Glutamatergic neuron (in vitro differentiated cells): ENCODE measurements at regions not wholly inside any gene's neighbourhood (a gene's known extent, or its start where the extent isn't known, plus 50 kb on each side); places are given as distances from the start of the nearest gene placed in this dataset.
"Not testable (repeated sequence)": the region's sequence is repeated elsewhere in the genome, so short reads cannot be mapped to it uniquely, and the experiment has no call there.

Source experiments
- DNase-seq: peaks from one replicate; pipeline ENCODE4 v3.0.0; 2022
- H3K27ac Mint-ChIP-seq: one replicate; pipeline ENCODE4 v1.8.0; 2020; ENCODE audit warnings: mild to moderate bottlenecking, mixed read lengths, inconsistent platforms; ENCODE audit not compliant: unreplicated experiment
- H3K27me3 Mint-ChIP-seq: one replicate; pipeline ENCODE4 v1.8.0; 2020; ENCODE audit warnings: mild to moderate bottlenecking, moderate library complexity, mixed read lengths, inconsistent platforms; ENCODE audit not compliant: unreplicated experiment
- H3K36me3 Mint-ChIP-seq: one replicate; pipeline ENCODE4 v1.8.0; 2020; ENCODE audit warnings: mild to moderate bottlenecking, mixed read lengths, inconsistent platforms; ENCODE audit not compliant: unreplicated experiment
- H3K4me1 Mint-ChIP-seq: one replicate; pipeline ENCODE4 v1.8.0; 2020; ENCODE audit warnings: mild to moderate bottlenecking, low read depth, mixed read lengths, inconsistent platforms; ENCODE audit not compliant: unreplicated experiment
- H3K4me3 Mint-ChIP-seq: one replicate; pipeline ENCODE4 v1.8.0; 2020; ENCODE audit warnings: mild to moderate bottlenecking, mixed read lengths, inconsistent platforms; ENCODE audit not compliant: unreplicated experiment
- H3K9me3 Mint-ChIP-seq: one replicate; pipeline ENCODE4 v1.8.0; 2020; ENCODE audit warnings: mild to moderate bottlenecking, moderate library complexity, mixed read lengths, inconsistent platforms; ENCODE audit not compliant: unreplicated experiment
- CTCF ChIP-seq: fragments of 200-600 bp; sonication (generic); IDR thresholded peaks from one replicate; pipeline ENCODE4 v1.5.0; 2021; ENCODE audit not compliant: partially characterized antibody, unreplicated experiment

DNA sequence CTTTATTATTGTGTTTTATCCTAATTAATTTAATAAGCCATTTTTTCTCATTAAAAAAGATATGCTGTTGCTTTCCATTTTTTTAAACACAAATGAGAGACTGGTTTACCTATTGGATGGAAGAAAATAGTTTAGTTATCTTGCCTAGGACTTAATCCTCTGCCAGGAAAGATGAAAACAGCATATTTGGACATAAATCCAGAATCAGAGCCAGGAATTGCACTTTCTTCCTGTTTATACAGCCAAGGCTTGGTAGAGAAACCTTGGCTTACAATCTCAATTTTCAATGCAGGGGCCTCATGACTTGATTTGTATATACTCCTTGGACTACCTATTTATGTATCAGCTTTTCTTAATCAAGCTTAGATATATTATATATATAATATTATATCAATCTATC, 618.8 kb upstream of the SEMA3D start:
- no peak for TF ChIP-seq CTCF
- no peaks in the 10 kb centered on the region for H3K9me3 Mint-ChIP-seq
- no peaks in the 10 kb centered on the region for H3K27me3 Mint-ChIP-seq
- no peaks in the 10 kb centered on the region for H3K4me1 Mint-ChIP-seq
- no peak for DNase-seq
- no peak overlapping the region for H3K4me3 Mint-ChIP-seq
- no peaks in the 10 kb centered on the region for H3K36me3 Mint-ChIP-seq
- H3K27ac Mint-ChIP-seq, result no peak overlapping the region

DNA sequence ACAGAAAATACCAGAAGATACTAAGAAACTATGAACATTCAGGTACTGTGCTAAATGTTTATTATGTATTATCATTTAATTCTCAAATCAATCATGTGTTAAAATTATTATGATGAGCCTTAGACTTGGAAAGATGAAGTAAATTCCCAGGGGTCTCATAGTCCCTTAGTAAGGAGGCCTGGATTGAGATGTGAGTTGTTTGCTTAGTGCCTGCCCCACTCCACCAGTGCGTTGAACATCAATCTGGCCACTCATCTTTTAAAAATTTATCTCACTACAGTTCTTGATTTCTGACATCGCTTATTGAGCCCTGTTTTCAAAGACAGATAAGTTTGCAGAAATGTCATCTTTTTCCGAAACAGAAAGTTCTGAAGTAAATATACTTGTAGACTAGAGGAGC, 618.4 kb upstream of the SEMA3D start:
- TF ChIP-seq CTCF, result no peak
- no peak overlapping the region for H3K4me3 Mint-ChIP-seq
- no peak overlapping the region for H3K27ac Mint-ChIP-seq
- H3K27me3 Mint-ChIP-seq, result no peaks in the 10 kb centered on the region
- DNase-seq, result no peak
- H3K4me1 Mint-ChIP-seq, result no peaks in the 10 kb centered on the region
- no peaks in the 10 kb centered on the region for H3K9me3 Mint-ChIP-seq
- no peaks in the 10 kb centered on the region for H3K36me3 Mint-ChIP-seq

DNA sequence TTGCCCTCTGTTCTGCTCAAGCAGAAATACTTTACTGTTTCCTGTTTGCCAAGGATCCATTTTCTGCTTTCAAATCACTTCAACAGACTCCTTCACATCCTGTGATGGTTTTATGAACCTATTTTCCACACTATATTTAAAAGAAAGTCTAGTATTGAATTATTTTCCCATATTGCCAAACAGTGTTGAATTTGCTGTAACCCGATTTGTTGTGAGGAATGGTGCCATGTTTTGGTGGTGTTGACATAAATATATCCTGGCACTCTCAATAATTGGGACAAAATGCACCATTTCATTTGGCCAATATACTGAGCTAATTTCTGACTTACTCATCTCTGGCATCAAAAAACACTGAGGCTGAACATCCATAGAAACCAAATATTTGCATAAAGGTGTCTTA, 615.4 kb upstream of the SEMA3D start:
- H3K4me3 Mint-ChIP-seq, result no peak overlapping the region
- TF ChIP-seq CTCF, result no peak
- H3K27me3 Mint-ChIP-seq, result no peaks in the 10 kb centered on the region
- no peak overlapping the region for H3K27ac Mint-ChIP-seq
- H3K9me3 Mint-ChIP-seq, result no peaks in the 10 kb centered on the region
- DNase-seq, result no peak
- no peaks in the 10 kb centered on the region for H3K36me3 Mint-ChIP-seq
- H3K4me1 Mint-ChIP-seq, result no peaks in the 10 kb centered on the region

GRCh38 chr7:85796956-85797355, 610.1 kb upstream of the SEMA3D start:
- no peaks in the 10 kb centered on the region for H3K36me3 Mint-ChIP-seq
- TF ChIP-seq CTCF, result no peak
- no peak overlapping the region for H3K4me3 Mint-ChIP-seq
- no peak overlapping the region for H3K27ac Mint-ChIP-seq
- H3K4me1 Mint-ChIP-seq, result no peaks in the 10 kb centered on the region
- no peaks in the 10 kb centered on the region for H3K9me3 Mint-ChIP-seq
- DNase-seq, result no peak
- no peaks in the 10 kb centered on the region for H3K27me3 Mint-ChIP-seq

DNA sequence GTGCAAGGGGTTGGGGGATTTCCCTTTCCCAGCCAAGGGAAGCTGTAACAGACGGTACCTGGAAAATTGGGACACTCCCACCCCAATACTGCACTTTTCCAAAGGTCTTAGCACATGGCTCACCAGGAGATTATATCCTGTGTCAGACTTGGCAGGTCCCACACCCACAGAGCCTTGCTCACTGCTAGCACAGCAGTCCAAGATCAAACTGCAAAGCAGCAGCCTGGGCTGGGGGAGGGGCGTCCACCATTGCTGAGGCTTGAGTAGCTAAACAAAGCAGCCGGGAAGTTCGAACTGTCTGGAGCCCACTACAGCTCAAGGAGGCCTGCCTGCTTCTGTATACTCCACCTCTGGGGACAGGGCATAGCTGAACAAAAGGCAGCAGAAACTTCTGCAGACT, 604.2 kb upstream of the SEMA3D start:
- H3K4me3 Mint-ChIP-seq, H3K27ac Mint-ChIP-seq, H3K9me3 Mint-ChIP-seq, H3K27me3 Mint-ChIP-seq, DNase-seq, H3K4me1 Mint-ChIP-seq, H3K36me3 Mint-ChIP-seq: not testable (repeated sequence)

- H3K36me3 Mint-ChIP-seq, result peaks cover 8% of the 10 kb centered on the region
- H3K27ac Mint-ChIP-seq, result no peak overlapping the region
- no peak for TF ChIP-seq CTCF
- H3K27me3 Mint-ChIP-seq, result no peaks in the 10 kb centered on the region
- H3K4me3 Mint-ChIP-seq, result no peak overlapping the region
- H3K4me1 Mint-ChIP-seq, result no peaks in the 10 kb centered on the region
- no peaks in the 10 kb centered on the region for H3K9me3 Mint-ChIP-seq
- DNase-seq, result no peak
Observed at GRCh38 chr7:85781606-85782005, 594.8 kb upstream of the SEMA3D start.
